ENCODE measurements at regions not wholly inside any gene's neighbourhood (a gene's known extent, or its start where the extent isn't known, plus 50 kb on each side); places are given as distances from the start of the nearest gene placed in this dataset.

- DNase-seq (ENCODE audit: low read depth), result no peak
These were observed 149.6 kb upstream of the DYRK2 start for GRCh38 chr12:67498991-67499390.

- DNase-seq (ENCODE audit: low read depth), result no peak
These were observed 147.2 kb upstream of the DYRK2 start for GRCh38 chr12:67501362-67501761.

- no peak for DNase-seq (ENCODE audit: low read depth)
These were observed 144.5 kb upstream of the DYRK2 start for GRCh38 chr12:67504026-67504425.

- DNase-seq (ENCODE audit: low read depth), result no peak
These were observed 141.8 kb upstream of the DYRK2 start for GRCh38 chr12:67506739-67507138.

- DNase-seq (ENCODE audit: low read depth), result no peak
These were observed 139.7 kb upstream of the DYRK2 start for GRCh38 chr12:67508830-67509229.

- no peak for DNase-seq (ENCODE audit: low read depth)
These were observed 138.7 kb upstream of the DYRK2 start for GRCh38 chr12:67509666-67510386.

GRCh38 chr12:67512061-67512460 lies 136.5 kb upstream of the DYRK2 start:
- DNase-seq (ENCODE audit: low read depth), result no peak

GRCh38 chr12:67514502-67514901 lies 134.0 kb upstream of the DYRK2 start:
- no peak for DNase-seq (ENCODE audit: low read depth)

- DNase-seq (ENCODE audit: low read depth), result no peak
These were observed 132.7 kb upstream of the DYRK2 start for GRCh38 chr12:67515679-67516340.

GRCh38 chr12:67517181-67517887 lies 131.2 kb upstream of the DYRK2 start:
- no peak for DNase-seq (ENCODE audit: low read depth)

- DNase-seq (ENCODE audit: low read depth), result no peak
These were observed 128.8 kb upstream of the DYRK2 start for GRCh38 chr12:67519484-67520433.

GRCh38 chr12:67520606-67521005 lies 127.9 kb upstream of the DYRK2 start:
- DNase-seq (ENCODE audit: low read depth), result no peak

- DNase-seq (ENCODE audit: low read depth), result no peak
These were observed 126.3 kb upstream of the DYRK2 start for GRCh38 chr12:67522222-67522621.

- no peak for DNase-seq (ENCODE audit: low read depth)
These were observed 125.0 kb upstream of the DYRK2 start for GRCh38 chr12:67523538-67523937.

GRCh38 chr12:67524861-67525616 lies 123.5 kb upstream of the DYRK2 start:
- no peak for DNase-seq (ENCODE audit: low read depth)

- DNase-seq (ENCODE audit: low read depth), result no peak
These were observed 123.0 kb upstream of the DYRK2 start for GRCh38 chr12:67525617-67525884.

GRCh38 chr12:67526129-67526528 lies 122.4 kb upstream of the DYRK2 start:
- DNase-seq (ENCODE audit: low read depth), result no peak

- no peak for DNase-seq (ENCODE audit: low read depth)
These were observed 117.5 kb upstream of the DYRK2 start for GRCh38 chr12:67531051-67531450.

GRCh38 chr12:67531501-67531900 lies 117.0 kb upstream of the DYRK2 start:
- DNase-seq (ENCODE audit: low read depth), result no peak

- DNase-seq (ENCODE audit: low read depth), result no peak
These were observed 115.4 kb upstream of the DYRK2 start for GRCh38 chr12:67533159-67533558.

- DNase-seq (ENCODE audit: low read depth), result no peak
These were observed 114.5 kb upstream of the DYRK2 start for GRCh38 chr12:67534046-67534445.

- DNase-seq (ENCODE audit: low read depth), result no peak
These were observed 113.9 kb upstream of the DYRK2 start for GRCh38 chr12:67534681-67535080.
